ENCODE measurements at regions not wholly inside any gene's neighbourhood (a gene's known extent, or its start where the extent isn't known, plus 50 kb on each side); places are given as distances from the start of the nearest gene placed in this dataset.

- TF ChIP-seq CTCF (IDR thresholded peaks at IDR 0.05) (no peak), POLR2A (IDR thresholded peaks at IDR 0.05) (no peak)
These were observed 779.5 kb downstream of the SOCS6 start for GRCh38 chr18:71068338-71068737.
